Mesenchymal stem cell (in vitro differentiated cells and primary cell): ENCODE measurements at regions not wholly inside any gene's neighbourhood (a gene's known extent, or its start where the extent isn't known, plus 50 kb on each side); places are given as distances from the start of the nearest gene placed in this dataset.

Experiments used
- DNase-seq: peaks from one replicate; pipeline ENCODE4 v3.0.0-alpha.2; 2013
- H2AFZ ChIP-seq: one replicate; pipeline ENCODE4 v1.6.1; 2013; ENCODE audit warnings: low read depth, mild to moderate bottlenecking, control low read depth, inconsistent platforms, low read length, moderate library complexity
- H2AK5ac ChIP-seq: 2 replicates; pipeline ENCODE4 v1.6.1; 2013; ENCODE audit warnings: low read length, moderate library complexity, mild to moderate bottlenecking, inconsistent platforms; ENCODE audit not compliant: severe bottlenecking
- H2BK120ac ChIP-seq: one replicate; pipeline ENCODE4 v1.6.1; 2013; ENCODE audit warnings: low read depth, mild to moderate bottlenecking, inconsistent platforms, low read length, moderate library complexity
- H2BK12ac ChIP-seq, 2 experiments: one replicate each; pipeline ENCODE4 v1.6.1; 2013; ENCODE audit warnings: inconsistent platforms in 2 of 2, low read length in 2 of 2, mild to moderate bottlenecking in 2 of 2, moderate library complexity in 2 of 2, control low read depth in 1 of 2
- H2BK15ac ChIP-seq: one replicate; pipeline ENCODE4 v1.6.1; 2013; ENCODE audit warnings: mild to moderate bottlenecking, low read depth, inconsistent platforms; ENCODE audit not compliant: poor library complexity, severe bottlenecking
- H2BK5ac ChIP-seq: 2 replicates; pipeline ENCODE4 v1.6.1; 2013; ENCODE audit warnings: low read depth, mild to moderate bottlenecking, low read length, control low read depth, inconsistent platforms; ENCODE audit not compliant: poor library complexity, severe bottlenecking
- H3K14ac ChIP-seq, 2 experiments: one replicate each; pipeline ENCODE4 v1.6.1; 2013; ENCODE audit warnings: inconsistent platforms in 2 of 2, low read length in 2 of 2, control low read depth in 1 of 2, mild to moderate bottlenecking in 1 of 2, moderate library complexity in 1 of 2
- H3K18ac ChIP-seq, 2 experiments: one replicate each; pipeline ENCODE4 v1.6.1; 2013; ENCODE audit warnings: inconsistent platforms in 2 of 2, low read length in 2 of 2, control low read depth in 1 of 2, low read depth in 1 of 2, mild to moderate bottlenecking in 1 of 2
- H3K23ac ChIP-seq, 2 experiments: one replicate each; pipeline ENCODE4 v1.6.1; 2013; ENCODE audit warnings: inconsistent platforms in 2 of 2, low read length in 2 of 2, mild to moderate bottlenecking in 2 of 2, moderate library complexity in 2 of 2, control low read depth in 1 of 2
- H3K27ac ChIP-seq: 2 replicates; pipeline ENCODE4 v1.5.1; 2013; ENCODE audit warnings: mild to moderate bottlenecking, moderate library complexity, low read length, control low read depth, inconsistent platforms; ENCODE audit not compliant: poor library complexity, severe bottlenecking
- H3K27me3 ChIP-seq, 2 experiments: 2 replicates each; pipeline versions ENCODE4 v1.6.1 to v1.7.0; 2013; ENCODE audit warnings: low read length in 2 of 2, mild to moderate bottlenecking in 2 of 2, moderate library complexity in 2 of 2, control low read depth in 1 of 2, inconsistent platforms in 1 of 2; ENCODE audit not compliant: control insufficient read depth in 1 of 2, insufficient read depth in 1 of 2
- H3K36me3 ChIP-seq, 2 experiments: 2 replicates each; pipeline versions ENCODE4 v1.6.1 to v1.7.0; 2013; ENCODE audit warnings: low read length in 2 of 2, control low read depth in 1 of 2, inconsistent platforms in 1 of 2, low read depth in 1 of 2, mild to moderate bottlenecking in 1 of 2; ENCODE audit not compliant: insufficient read depth in 2 of 2, control insufficient read depth in 1 of 2
- H3K4ac ChIP-seq, 2 experiments: one replicate each; pipeline ENCODE4 v1.6.1; 2013; ENCODE audit warnings: inconsistent platforms in 2 of 2, low read length in 2 of 2, mild to moderate bottlenecking in 2 of 2, moderate library complexity in 2 of 2, control low read depth in 1 of 2, low read depth in 1 of 2
- H3K4me1 ChIP-seq: 2 replicates; pipeline ENCODE4 v1.6.1; 2013; ENCODE audit warnings: low read depth, low read length, control low read depth; ENCODE audit not compliant: control insufficient read depth, insufficient read depth
- H3K4me2 ChIP-seq: 2 replicates; pipeline ENCODE4 v1.6.1; 2013; ENCODE audit warnings: low read length, mild to moderate bottlenecking, inconsistent platforms; ENCODE audit not compliant: poor library complexity, severe bottlenecking
- H3K4me3 ChIP-seq, 2 experiments: 2 replicates each; pipeline versions ENCODE4 v1.5.1 to v1.7.0; 2013; ENCODE audit warnings: low read length in 2 of 2, mild to moderate bottlenecking in 2 of 2, control low read depth in 1 of 2, low read depth in 1 of 2; ENCODE audit not compliant: insufficient read depth in 1 of 2
- H3K79me1 ChIP-seq: replicated peaks from 2 replicates; pipeline ENCODE4 v1.6.1; 2013; ENCODE audit warnings: mild to moderate bottlenecking, control low read depth, low read length, inconsistent platforms; ENCODE audit not compliant: poor library complexity, severe bottlenecking
- H3K9ac ChIP-seq: 2 replicates; pipeline ENCODE4 v1.7.0; 2013; ENCODE audit warnings: mild to moderate bottlenecking, low read length, moderate library complexity
- H3K9me3 ChIP-seq: 2 replicates; pipeline ENCODE4 v1.7.0; 2013; ENCODE audit warnings: mild to moderate bottlenecking, low read length; ENCODE audit not compliant: control insufficient read depth
- H4K8ac ChIP-seq: one replicate; pipeline ENCODE4 v1.6.1; 2013; ENCODE audit warnings: inconsistent platforms, mild to moderate bottlenecking, low read length, moderate library complexity
- H4K91ac ChIP-seq: one replicate; pipeline ENCODE4 v1.6.1; 2013; ENCODE audit warnings: mild to moderate bottlenecking, low read length, inconsistent platforms
- WGBS: methylation state at CpG from one replicate; pipeline ENCODE4 v1.1.7; 2013; ENCODE audit warnings: mixed read lengths; 5-methylcytosine and 5-hydroxymethylcytosine counted together

DNA sequence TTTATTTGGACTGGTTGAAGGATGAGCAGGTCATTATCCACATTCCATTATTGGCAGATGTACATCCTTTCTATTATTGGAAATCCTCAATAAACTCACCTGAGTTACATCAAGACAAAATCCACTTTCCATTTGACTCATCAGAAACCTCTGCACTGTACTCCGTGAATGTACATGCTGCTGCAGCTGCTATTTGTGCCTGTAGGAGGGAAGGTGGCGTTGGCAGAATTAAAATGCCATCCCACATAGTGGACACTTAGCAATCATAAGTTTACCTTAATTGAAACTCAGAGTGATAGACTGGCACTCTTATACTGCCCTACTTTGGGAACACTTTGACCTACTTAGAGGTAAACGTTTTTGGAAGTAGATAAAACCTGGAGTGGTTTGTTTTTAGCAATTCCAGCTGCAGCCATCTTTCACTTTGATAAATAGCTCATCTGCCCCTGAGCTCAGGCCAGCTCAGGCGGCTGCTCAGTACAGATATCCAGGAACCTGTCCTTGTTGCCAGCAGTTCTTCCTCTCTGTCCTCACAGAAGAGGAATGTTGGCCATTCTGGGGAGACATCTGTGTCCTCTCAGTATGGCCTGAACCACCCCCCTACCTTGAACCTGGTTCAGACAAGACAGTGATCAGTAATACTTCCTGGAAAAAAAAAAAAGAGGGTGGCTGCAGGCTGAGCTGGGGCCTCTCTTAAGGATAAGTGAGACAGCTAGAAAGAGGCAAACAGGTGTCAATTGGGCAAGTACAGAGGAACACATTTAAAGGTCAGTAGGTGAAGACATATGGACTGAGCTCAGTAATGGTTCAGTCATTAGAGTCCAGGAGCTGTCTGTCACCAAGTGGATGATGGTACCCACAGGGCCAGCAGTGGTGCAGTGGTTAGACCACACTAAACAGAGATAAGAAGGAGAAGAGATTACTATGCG lies 153.4 kb upstream of the UMPS start:
- WGBS = 73% methylated on average over 3 of the region's 5 CpGs

GRCh38 chr3:124577494-124578167 lies 152.6 kb upstream of the UMPS start:
- no peak overlapping the region for H3K4me2 ChIP-seq

More for the DNA sequence above, 153.4 kb upstream of the UMPS start:
- Histone ChIP-seq H4K91ac (no peak overlapping the region), H3K4ac (no peak overlapping the region), H2AK5ac (no peak overlapping the region), H2AFZ (no peak overlapping the region), H3K27me3 (peaks cover 3 to 4% of the 10 kb centered on the region in 2 experiments), H2BK5ac (no peak overlapping the region), H2BK12ac (no peak overlapping the region), H2BK15ac (no peak overlapping the region), H3K36me3 (peaks cover 0 to 4% of the 10 kb centered on the region in 2 experiments), H3K4me1 (peaks cover 2% of the 10 kb centered on the region), H3K23ac (no peak overlapping the region), H2BK120ac (no peak overlapping the region), H3K9me3 (no peaks in the 10 kb centered on the region), H3K4me2 (no peak overlapping the region), H3K9ac (no peak overlapping the region), H3K4me3 (no peak overlapping the region), H3K27ac (no peak overlapping the region), H4K8ac (no peak overlapping the region), H3K14ac (no peak overlapping the region), H3K18ac (no peak overlapping the region), H3K79me1 (no peaks in the 10 kb centered on the region)
- DNase-seq = no peak

DNA sequence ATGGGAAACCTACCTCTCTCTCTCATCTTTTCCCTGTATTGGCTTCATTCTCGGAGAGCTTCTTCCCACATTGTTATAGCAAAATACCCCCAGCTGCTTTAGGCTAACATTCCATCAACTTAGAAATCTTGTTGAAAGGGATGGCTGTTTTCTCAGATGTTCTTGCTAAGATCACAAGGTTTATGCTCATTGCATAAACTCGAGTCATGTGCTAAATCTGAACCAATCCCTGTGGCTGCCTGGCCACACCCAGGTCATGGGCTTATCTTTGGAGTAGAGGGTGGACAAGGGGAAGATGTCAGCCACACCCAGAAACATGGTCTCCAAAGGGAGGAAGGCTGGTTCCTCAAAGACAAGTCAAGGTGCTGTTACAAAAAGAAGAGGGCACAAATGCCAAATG lies 150.6 kb upstream of the UMPS start:
- Histone ChIP-seq H3K9ac (no peak overlapping the region), H2AFZ (no peak overlapping the region), H3K4me1 (peaks cover 8% of the 10 kb centered on the region), H2BK12ac (no peak overlapping the region), H3K4me3 (no peak overlapping the region), H3K79me1 (no peaks in the 10 kb centered on the region), H2BK15ac (no peak overlapping the region), H3K4ac (no peak overlapping the region), H3K14ac (no peak overlapping the region), H4K8ac (no peak overlapping the region), H3K4me2 (no peak overlapping the region), H3K23ac (no peak overlapping the region), H3K18ac (no peak overlapping the region), H2BK5ac (no peak overlapping the region), H2AK5ac (no peak overlapping the region), H2BK120ac (no peak overlapping the region), H3K27me3 (peaks cover 18 to 21% of the 10 kb centered on the region in 2 experiments), H4K91ac (no peak overlapping the region), H3K27ac (no peak overlapping the region), H3K9me3 (no peaks in the 10 kb centered on the region), H3K36me3 (peaks cover 0 to 4% of the 10 kb centered on the region in 2 experiments)
- 94% methylated on average over 2 of the region's 2 CpGs for WGBS
- no peak for DNase-seq

More at GRCh38 chr3:124577494-124578167, 152.6 kb upstream of the UMPS start:
- no peak overlapping the region for H3K23ac ChIP-seq
- no peak overlapping the region for H4K8ac ChIP-seq
- no peak overlapping the region for H2BK120ac ChIP-seq
- no peak overlapping the region for H3K18ac ChIP-seq
- no peak overlapping the region for H3K4ac ChIP-seq
- no CpG with 5 or more reads among the region's 1 CpG for WGBS
- no peak overlapping the region for H3K4me3 ChIP-seq
- no peak overlapping the region for H3K9ac ChIP-seq
- DNase-seq = no peak
- no peak overlapping the region for H2BK15ac ChIP-seq
- peaks cover 2% of the 10 kb centered on the region for H3K4me1 ChIP-seq
- H3K9me3 ChIP-seq = no peaks in the 10 kb centered on the region
- no peak overlapping the region for H3K27ac ChIP-seq
- H2AFZ ChIP-seq = no peak overlapping the region
- H4K91ac ChIP-seq = no peak overlapping the region
- no peak overlapping the region for H2AK5ac ChIP-seq
- H3K27me3 ChIP-seq = peaks cover 3 to 5% of the 10 kb centered on the region in 2 experiments
- H2BK12ac ChIP-seq = no peak overlapping the region
- no peaks in the 10 kb centered on the region for H3K79me1 ChIP-seq
- H3K14ac ChIP-seq = no peak overlapping the region
- no peak overlapping the region for H2BK5ac ChIP-seq
- peaks cover 0 to 4% of the 10 kb centered on the region in 2 experiments for H3K36me3 ChIP-seq

DNA sequence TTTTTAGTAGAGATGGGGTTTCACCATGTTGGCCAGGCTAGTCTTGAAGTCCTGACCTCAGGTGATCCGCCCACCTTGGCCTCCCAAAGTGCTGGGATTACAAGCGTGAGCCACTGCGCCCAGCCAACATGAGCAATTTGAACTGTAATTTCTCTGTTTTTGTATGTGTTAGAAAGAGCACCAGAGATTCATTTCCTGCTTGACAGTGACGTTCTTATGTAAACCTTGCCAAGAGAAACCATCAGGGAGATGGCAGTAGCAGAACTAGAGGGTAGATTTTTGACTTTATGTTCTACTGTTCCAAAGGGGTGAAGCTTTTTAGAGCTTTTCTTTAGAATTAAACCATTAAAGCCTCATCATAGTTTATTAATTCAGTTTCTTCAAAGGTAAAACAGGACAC lies 148.1 kb upstream of the UMPS start:
- Histone ChIP-seq H3K4me1 (peaks cover 15% of the 10 kb centered on the region), H3K9me3 (no peaks in the 10 kb centered on the region), H2BK5ac (no peak overlapping the region), H4K91ac (no peak overlapping the region), H3K4me2 (no peak overlapping the region), H3K14ac (no peak overlapping the region), H3K4me3 (no peak overlapping the region), H3K36me3 (no peaks in the 10 kb centered on the region), H3K23ac (no peak overlapping the region), H3K27ac (no peak overlapping the region), H3K18ac (no peak overlapping the region), H3K79me1 (no peaks in the 10 kb centered on the region), H2BK12ac (no peak overlapping the region), H3K4ac (no peak overlapping the region), H2AFZ (no peak overlapping the region), H2BK15ac (no peak overlapping the region), H3K27me3 (peaks cover 43 to 47% of the 10 kb centered on the region in 2 experiments), H4K8ac (no peak overlapping the region), H2AK5ac (no peak overlapping the region), H2BK120ac (no peak overlapping the region), H3K9ac (no peak overlapping the region)
- DNase-seq = no peak
- WGBS = 80% methylated on average over 4 of the region's 4 CpGs
